ENCODE measurements at regions not wholly inside any gene's neighbourhood (a gene's known extent, or its start where the extent isn't known, plus 50 kb on each side); places are given as distances from the start of the nearest gene placed in this dataset.

GRCh38 chr2:11977766-11978524, 231.5 kb downstream of the LPIN1 start:
- TF ChIP-seq CTCF (IDR thresholded peaks at IDR 0.05) (no peak), POLR2A (IDR thresholded peaks at IDR 0.05) (no peak)
